ENCODE measurements at regions not wholly inside any gene's neighbourhood (a gene's known extent, or its start where the extent isn't known, plus 50 kb on each side); places are given as distances from the start of the nearest gene placed in this dataset.

- no peak overlapping the region for H3K27ac Mint-ChIP-seq (ENCODE audit: low read depth, unreplicated experiment)
- ChIA-PET CTCF (no interaction called here), POLR2A (no interaction called here)
- H3K4me3 Mint-ChIP-seq (ENCODE audit: unreplicated experiment): no peak overlapping the region
- no peaks in the 10 kb centered on the region for H3K9me3 Mint-ChIP-seq (ENCODE audit: unreplicated experiment)
- no peak for DNase-seq (ENCODE audit: unreplicated experiment)
- no peaks in the 10 kb centered on the region for H3K4me1 Mint-ChIP-seq (ENCODE audit: insufficient read depth, unreplicated experiment)
- peaks cover 16% of the 10 kb centered on the region for H3K27me3 Mint-ChIP-seq (ENCODE audit: insufficient read depth, unreplicated experiment)
- H3K36me3 Mint-ChIP-seq (ENCODE audit: insufficient read depth, unreplicated experiment): no peaks in the 10 kb centered on the region
- intact Hi-C loops (cut with micrococcal nuclease): no loop called here
- no peak for TF ChIP-seq CTCF (IDR thresholded peaks at IDR 0.05; ENCODE audit: unreplicated experiment)
- no TSS peak for BruUV-seq (replicated peaks)
Observed at GRCh38 chr10:132997517-132998265, 55.3 kb upstream of the CFAP46 start.

GRCh38 chr10:132996603-132997343 is 54.4 kb upstream of the CFAP46 start:
- ChIA-PET POLR2A (no interaction called here), CTCF (no interaction called here)
- Mint-ChIP-seq H3K4me1 (ENCODE audit: insufficient read depth, unreplicated experiment) (no peaks in the 10 kb centered on the region), H3K4me3 (ENCODE audit: unreplicated experiment) (no peak overlapping the region), H3K9me3 (ENCODE audit: unreplicated experiment) (no peaks in the 10 kb centered on the region), H3K27me3 (ENCODE audit: insufficient read depth, unreplicated experiment) (peaks cover 16% of the 10 kb centered on the region), H3K36me3 (ENCODE audit: insufficient read depth, unreplicated experiment) (no peaks in the 10 kb centered on the region), H3K27ac (ENCODE audit: low read depth, unreplicated experiment) (no peak overlapping the region)
- TF ChIP-seq CTCF (IDR thresholded peaks at IDR 0.05; ENCODE audit: unreplicated experiment): no peak
- no peak for DNase-seq (ENCODE audit: unreplicated experiment)
- BruUV-seq (replicated peaks): no TSS peak
- intact Hi-C loops (cut with micrococcal nuclease): no loop called here

- Mint-ChIP-seq H3K4me3 (ENCODE audit: unreplicated experiment) (no peak overlapping the region), H3K27me3 (ENCODE audit: insufficient read depth, unreplicated experiment) (peaks cover 16% of the 10 kb centered on the region), H3K36me3 (ENCODE audit: insufficient read depth, unreplicated experiment) (no peaks in the 10 kb centered on the region), H3K27ac (ENCODE audit: low read depth, unreplicated experiment) (no peak overlapping the region), H3K9me3 (ENCODE audit: unreplicated experiment) (no peaks in the 10 kb centered on the region), H3K4me1 (ENCODE audit: insufficient read depth, unreplicated experiment) (no peaks in the 10 kb centered on the region)
- CTCF ChIA-PET: no interaction called here
- no peak for DNase-seq (ENCODE audit: unreplicated experiment)
- POLR2A ChIA-PET: no interaction called here
- no peak for TF ChIP-seq CTCF (IDR thresholded peaks at IDR 0.05; ENCODE audit: unreplicated experiment)
- intact Hi-C loops (cut with micrococcal nuclease): no loop called here
- BruUV-seq (replicated peaks): no TSS peak
Observed at GRCh38 chr10:132995909-132996602, 53.7 kb upstream of the CFAP46 start.

- no peak for DNase-seq (ENCODE audit: unreplicated experiment)
- no TSS peak for BruUV-seq (replicated peaks)
- Mint-ChIP-seq H3K4me3 (ENCODE audit: unreplicated experiment) (no peak overlapping the region), H3K4me1 (ENCODE audit: insufficient read depth, unreplicated experiment) (no peaks in the 10 kb centered on the region), H3K27me3 (ENCODE audit: insufficient read depth, unreplicated experiment) (peaks cover 16% of the 10 kb centered on the region), H3K36me3 (ENCODE audit: insufficient read depth, unreplicated experiment) (no peaks in the 10 kb centered on the region), H3K27ac (ENCODE audit: low read depth, unreplicated experiment) (no peak overlapping the region), H3K9me3 (ENCODE audit: unreplicated experiment) (peaks cover 7% of the 10 kb centered on the region)
- ChIA-PET CTCF (no interaction called here), POLR2A (interaction anchor here (0.7 to 1.2 kb wide), 2 partner anchors 9 to 137 kb away, joined by 3 read pairs; no protein-coding TSS in a partner anchor)
- no peak for TF ChIP-seq CTCF (IDR thresholded peaks at IDR 0.05; ENCODE audit: unreplicated experiment)
- intact Hi-C loops (cut with micrococcal nuclease): no loop called here
Observed at GRCh38 chr10:132994811-132995210, 52.4 kb upstream of the CFAP46 start.
